SU-DHL-6 (cell line): ENCODE measurements at regions not wholly inside any gene's neighbourhood (a gene's known extent, or its start where the extent isn't known, plus 50 kb on each side); places are given as distances from the start of the nearest gene placed in this dataset.

Experiments used
- H2AFZ ChIP-seq: fragments of 200-600 bp; sonication (generic); 2 replicates; pipeline ENCODE4 v1.6.1; 2014; ENCODE audit warnings: low read depth, mild to moderate bottlenecking, moderate library complexity, mixed read lengths, antibody characterized with exemption, low read length; ENCODE audit not compliant: severe bottlenecking
- H3F3A ChIP-seq: fragments of 200-600 bp; shearing (Covaris generic); 2 replicates; pipeline ENCODE4 v1.6.0; 2016; ENCODE audit warnings: antibody characterized with exemption, mild to moderate bottlenecking; ENCODE audit not compliant: insufficient read depth
- H3K27ac ChIP-seq: fragments of 200-600 bp; sonication (generic); 2 replicates; pipeline ENCODE4 v1.5.1; 2016; ENCODE audit warnings: low read depth, mild to moderate bottlenecking, low read length, moderate library complexity, mixed read lengths
- H3K27me3 ChIP-seq: fragments of 200-600 bp; sonication (generic), shearing (Covaris generic); 2 replicates; pipeline ENCODE4 v1.6.0; 2014; ENCODE audit warnings: mild to moderate bottlenecking, low read length
- H3K36me3 ChIP-seq: fragments of 200-600 bp; sonication (generic); 2 replicates; pipeline ENCODE4 v1.6.1; 2014; ENCODE audit warnings: mild to moderate bottlenecking, low read length, mixed read lengths
- H3K4me2 ChIP-seq: fragments of 300-600, 200-600 bp; shearing (Covaris generic), sonication (generic); 2 replicates; pipeline ENCODE4 v1.6.0; 2014; ENCODE audit warnings: low read length, low read depth, mild to moderate bottlenecking; ENCODE audit not compliant: poor library complexity, severe bottlenecking
- H3K4me3 ChIP-seq: fragments of 200-600 bp; sonication (generic); 2 replicates; pipeline ENCODE4 v1.5.1; 2014; ENCODE audit warnings: antibody characterized with exemption, low read length, mild to moderate bottlenecking, mixed read lengths; ENCODE audit not compliant: insufficient read depth, poor library complexity, severe bottlenecking
- H3K79me2 ChIP-seq: fragments of 200-600 bp; sonication (generic); 2 replicates; pipeline ENCODE4 v1.6.1; 2014; ENCODE audit warnings: mild to moderate bottlenecking, low read length, moderate library complexity; ENCODE audit not compliant: insufficient read depth
- H3K9ac ChIP-seq: fragments of 200-600 bp; sonication (generic); 2 replicates; pipeline ENCODE4 v1.7.0; 2014; ENCODE audit warnings: mild to moderate bottlenecking, low read length
- H3K9me2 ChIP-seq: fragments of 200-600 bp; sonication (generic); replicated peaks from 2 replicates; pipeline ENCODE4 v1.6.1; 2014; ENCODE audit warnings: low read length; ENCODE audit not compliant: insufficient read depth
- H3K9me3 ChIP-seq: fragments of 200-600 bp; sonication (generic); 2 replicates; pipeline ENCODE4 v1.6.1; 2014; ENCODE audit warnings: low read length, mixed read lengths; ENCODE audit not compliant: insufficient read depth
- H4K20me1 ChIP-seq: fragments of 200-600 bp; sonication (generic); 2 replicates; pipeline ENCODE4 v1.6.1; 2014; ENCODE audit warnings: low read depth, mild to moderate bottlenecking, antibody characterized with exemption, low read length, moderate library complexity, mixed read lengths
- CTCF ChIP-seq: fragments of 200-600 bp; sonication (generic); IDR thresholded peaks from one replicate; pipeline ENCODE4 v1.5.1; 2017; ENCODE audit warnings: antibody characterized with exemption, mild to moderate bottlenecking, low read length, moderate library complexity; ENCODE audit not compliant: insufficient read depth, poor library complexity, severe bottlenecking
- EZH2phosphoT487 ChIP-seq: fragments of 200-600 bp; sonication (generic), shearing (Covaris generic); conservative IDR thresholded peaks from 2 replicates; pipeline ENCODE4 v1.6.1; 2018; ENCODE audit warnings: mild to moderate bottlenecking, antibody characterized with exemption, low read length, moderate library complexity, mixed read lengths

- H3K27me3 ChIP-seq, result no peaks in the 10 kb centered on the region
- no peak for TF ChIP-seq CTCF
- H3K36me3 ChIP-seq, result no peaks in the 10 kb centered on the region
- no peaks in the 10 kb centered on the region for H4K20me1 ChIP-seq
- no peak overlapping the region for H2AFZ ChIP-seq
- H3K27ac ChIP-seq, result no peak overlapping the region
- no peak overlapping the region for H3K9ac ChIP-seq
- H3F3A ChIP-seq, result no peaks in the 10 kb centered on the region
- no peak overlapping the region for H3K4me2 ChIP-seq
- H3K9me2 ChIP-seq, result no peaks in the 10 kb centered on the region
- H3K4me3 ChIP-seq, result no peak overlapping the region
- no peaks in the 10 kb centered on the region for H3K9me3 ChIP-seq
- H3K79me2 ChIP-seq, result no peaks in the 10 kb centered on the region
Observed at GRCh38 chr21:32908534-32908933, 117.2 kb upstream of the OLIG2 start.

DNA sequence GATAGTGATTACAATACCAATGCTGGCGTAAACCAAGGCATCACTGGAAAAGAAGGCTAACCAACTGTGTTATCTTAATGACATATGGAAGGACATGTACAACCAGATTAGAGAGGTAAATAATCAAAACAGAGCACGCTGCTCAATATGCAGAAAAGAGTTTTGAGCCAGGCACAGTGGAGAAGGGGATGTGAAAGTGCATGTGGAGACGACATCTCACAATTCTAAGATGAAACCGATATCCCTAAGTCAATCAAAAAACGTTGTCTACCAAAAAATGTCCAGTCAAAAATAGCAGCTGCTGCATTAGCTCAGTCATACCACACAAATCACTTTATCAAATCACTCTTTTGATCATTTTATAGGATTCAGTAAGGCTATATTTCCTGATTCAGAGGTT, 116.3 kb upstream of the OLIG2 start:
- Histone ChIP-seq H3K4me2 (no peak overlapping the region), H3K9me2 (no peaks in the 10 kb centered on the region), H3F3A (no peaks in the 10 kb centered on the region), H3K9me3 (no peaks in the 10 kb centered on the region), H3K9ac (no peak overlapping the region), H2AFZ (no peak overlapping the region), H3K27ac (no peak overlapping the region), H3K4me3 (no peak overlapping the region), H4K20me1 (no peaks in the 10 kb centered on the region), H3K79me2 (no peaks in the 10 kb centered on the region), H3K27me3 (no peaks in the 10 kb centered on the region), H3K36me3 (no peaks in the 10 kb centered on the region)
- TF ChIP-seq EZH2phosphoT487 (no peak), CTCF (no peak)

GRCh38 chr21:32914424-32915039, 111.2 kb upstream of the OLIG2 start:
- H3K4me3 ChIP-seq, result no peak overlapping the region
- no peaks in the 10 kb centered on the region for H3K36me3 ChIP-seq
- no peak overlapping the region for H3K4me2 ChIP-seq
- H3F3A ChIP-seq, result no peaks in the 10 kb centered on the region
- H2AFZ ChIP-seq, result no peak overlapping the region
- H3K9me2 ChIP-seq, result no peaks in the 10 kb centered on the region
- H3K9me3 ChIP-seq, result no peaks in the 10 kb centered on the region
- H3K27ac ChIP-seq, result no peak overlapping the region
- H3K79me2 ChIP-seq, result no peaks in the 10 kb centered on the region
- H3K27me3 ChIP-seq, result no peaks in the 10 kb centered on the region
- H4K20me1 ChIP-seq, result no peaks in the 10 kb centered on the region
- H3K9ac ChIP-seq, result no peak overlapping the region
- TF ChIP-seq CTCF (no peak), EZH2phosphoT487 (no peak)
